Activated T-cell treated with anti-CD3 and anti-CD28 coated beads, Interleukin-2, amount 50 U/mL, for 24 hours (primary cell): ENCODE measurements at regions not wholly inside any gene's neighbourhood (a gene's known extent, or its start where the extent isn't known, plus 50 kb on each side); places are given as distances from the start of the nearest gene placed in this dataset.

Experiments used
- DNase-seq: peaks from one replicate; pipeline ENCODE4 v3.0.0-alpha.2; 2020
- H3K27ac Mint-ChIP-seq: 2 replicates; pipeline ENCODE4 v1.8.0; 2020; ENCODE audit warnings: mild to moderate bottlenecking, mixed read lengths
- H3K27me3 Mint-ChIP-seq: 2 replicates; pipeline ENCODE4 v1.8.0; 2020; ENCODE audit warnings: mixed read lengths
- H3K36me3 Mint-ChIP-seq: 2 replicates; pipeline ENCODE4 v1.8.0; 2020; ENCODE audit warnings: low read depth, mixed read lengths
- H3K4me1 Mint-ChIP-seq: 2 replicates; pipeline ENCODE4 v1.8.0; 2020; ENCODE audit warnings: low read depth, mixed read lengths
- H3K4me3 Mint-ChIP-seq: 2 replicates; pipeline ENCODE4 v1.8.0; 2020; ENCODE audit warnings: mild to moderate bottlenecking, moderate library complexity, mixed read lengths
- H3K9me3 Mint-ChIP-seq: 2 replicates; pipeline ENCODE4 v1.8.0; 2020; ENCODE audit warnings: mixed read lengths

GRCh38 chr4:62407534-62407933 is 1207.4 kb downstream of the ADGRL3 start:
- Mint-ChIP-seq H3K4me1 (no peaks in the 10 kb centered on the region), H3K9me3 (peaks cover 28% of the 10 kb centered on the region), H3K4me3 (no peak overlapping the region), H3K27me3 (no peaks in the 10 kb centered on the region), H3K27ac (no peak overlapping the region), H3K36me3 (no peaks in the 10 kb centered on the region)
- DNase-seq, result no peak

- Mint-ChIP-seq H3K4me3 (no peak overlapping the region), H3K27me3 (no peaks in the 10 kb centered on the region), H3K27ac (no peak overlapping the region), H3K36me3 (no peaks in the 10 kb centered on the region), H3K9me3 (peaks cover 13% of the 10 kb centered on the region), H3K4me1 (no peaks in the 10 kb centered on the region)
- no peak for DNase-seq
Measured at GRCh38 chr4:62402088-62402806, 1202.1 kb downstream of the ADGRL3 start.

- DNase-seq, result no peak
- H3K27ac Mint-ChIP-seq, result no peak overlapping the region
- H3K4me1 Mint-ChIP-seq, result no peaks in the 10 kb centered on the region
- peaks cover 8% of the 10 kb centered on the region for H3K9me3 Mint-ChIP-seq
- no peaks in the 10 kb centered on the region for H3K27me3 Mint-ChIP-seq
- no peak overlapping the region for H3K4me3 Mint-ChIP-seq
- no peaks in the 10 kb centered on the region for H3K36me3 Mint-ChIP-seq
Measured at GRCh38 chr4:62399242-62399641, 1199.1 kb downstream of the ADGRL3 start.

GRCh38 chr4:62398318-62398717 is 1198.2 kb downstream of the ADGRL3 start:
- no peaks in the 10 kb centered on the region for H3K36me3 Mint-ChIP-seq
- DNase-seq, result no peak
- H3K4me1 Mint-ChIP-seq, result no peaks in the 10 kb centered on the region
- no peak overlapping the region for H3K27ac Mint-ChIP-seq
- H3K27me3 Mint-ChIP-seq, result no peaks in the 10 kb centered on the region
- H3K9me3 Mint-ChIP-seq, result peaks cover 12% of the 10 kb centered on the region
- no peak overlapping the region for H3K4me3 Mint-ChIP-seq

GRCh38 chr4:62394766-62395165 is 1194.6 kb downstream of the ADGRL3 start:
- H3K36me3 Mint-ChIP-seq, result no peaks in the 10 kb centered on the region
- H3K27ac Mint-ChIP-seq, result no peak overlapping the region
- no peak overlapping the region for H3K4me3 Mint-ChIP-seq
- peaks cover 11% of the 10 kb centered on the region for H3K9me3 Mint-ChIP-seq
- no peaks in the 10 kb centered on the region for H3K4me1 Mint-ChIP-seq
- DNase-seq, result no peak
- H3K27me3 Mint-ChIP-seq, result no peaks in the 10 kb centered on the region

- no peak overlapping the region for H3K27ac Mint-ChIP-seq
Measured at GRCh38 chr4:62387808-62388207, 1187.7 kb downstream of the ADGRL3 start.

GRCh38 chr4:62377700-62378099 is 1177.6 kb downstream of the ADGRL3 start:
- H3K36me3 Mint-ChIP-seq, result no peaks in the 10 kb centered on the region
- H3K27me3 Mint-ChIP-seq, result no peaks in the 10 kb centered on the region
- H3K4me3 Mint-ChIP-seq, result no peak overlapping the region
- H3K9me3 Mint-ChIP-seq, result peaks cover 7% of the 10 kb centered on the region
- H3K4me1 Mint-ChIP-seq, result no peaks in the 10 kb centered on the region
- no peak for DNase-seq
- no peak overlapping the region for H3K27ac Mint-ChIP-seq

More at GRCh38 chr4:62387808-62388207, 1187.7 kb downstream of the ADGRL3 start:
- Mint-ChIP-seq H3K27me3 (no peaks in the 10 kb centered on the region), H3K9me3 (peaks cover 8% of the 10 kb centered on the region), H3K4me3 (no peak overlapping the region), H3K36me3 (no peaks in the 10 kb centered on the region), H3K4me1 (no peaks in the 10 kb centered on the region)
- no peak for DNase-seq

- no peak overlapping the region for H3K27ac Mint-ChIP-seq
- peaks cover 8% of the 10 kb centered on the region for H3K9me3 Mint-ChIP-seq
- DNase-seq, result no peak
- no peaks in the 10 kb centered on the region for H3K27me3 Mint-ChIP-seq
- no peak overlapping the region for H3K4me3 Mint-ChIP-seq
- no peaks in the 10 kb centered on the region for H3K4me1 Mint-ChIP-seq
- no peaks in the 10 kb centered on the region for H3K36me3 Mint-ChIP-seq
Measured at GRCh38 chr4:62377245-62377644, 1177.1 kb downstream of the ADGRL3 start.

- H3K36me3 Mint-ChIP-seq, result no peaks in the 10 kb centered on the region
- H3K27me3 Mint-ChIP-seq, result no peaks in the 10 kb centered on the region
- no peaks in the 10 kb centered on the region for H3K4me1 Mint-ChIP-seq
- H3K9me3 Mint-ChIP-seq, result peaks cover 19% of the 10 kb centered on the region
- no peak overlapping the region for H3K4me3 Mint-ChIP-seq
- no peak for DNase-seq
- no peak overlapping the region for H3K27ac Mint-ChIP-seq
Measured at GRCh38 chr4:62366939-62367338, 1166.8 kb downstream of the ADGRL3 start.

- Mint-ChIP-seq H3K36me3 (no peaks in the 10 kb centered on the region), H3K27ac (no peak overlapping the region), H3K9me3 (peaks cover 25% of the 10 kb centered on the region), H3K4me3 (no peak overlapping the region), H3K27me3 (no peaks in the 10 kb centered on the region), H3K4me1 (no peaks in the 10 kb centered on the region)
- no peak for DNase-seq
Measured at GRCh38 chr4:62360156-62360545, 1160.0 kb downstream of the ADGRL3 start.

- Mint-ChIP-seq H3K4me3 (no peak overlapping the region), H3K36me3 (no peaks in the 10 kb centered on the region), H3K27ac (no peak overlapping the region), H3K9me3 (peaks cover 23% of the 10 kb centered on the region), H3K4me1 (no peaks in the 10 kb centered on the region), H3K27me3 (no peaks in the 10 kb centered on the region)
- no peak for DNase-seq
Measured at GRCh38 chr4:62359441-62360155, 1159.5 kb downstream of the ADGRL3 start.

- H3K4me1 Mint-ChIP-seq, result no peaks in the 10 kb centered on the region
- no peak for DNase-seq
- H3K27ac Mint-ChIP-seq, result no peak overlapping the region
- no peaks in the 10 kb centered on the region for H3K27me3 Mint-ChIP-seq
- H3K9me3 Mint-ChIP-seq, result peaks cover 36% of the 10 kb centered on the region
- no peak overlapping the region for H3K4me3 Mint-ChIP-seq
- no peaks in the 10 kb centered on the region for H3K36me3 Mint-ChIP-seq
Measured at GRCh38 chr4:62344915-62345314, 1144.8 kb downstream of the ADGRL3 start.

- Mint-ChIP-seq H3K9me3 (peaks cover 40% of the 10 kb centered on the region), H3K4me1 (no peaks in the 10 kb centered on the region), H3K4me3 (no peak overlapping the region), H3K27me3 (no peaks in the 10 kb centered on the region), H3K36me3 (no peaks in the 10 kb centered on the region), H3K27ac (no peak overlapping the region)
- DNase-seq, result no peak
Measured at GRCh38 chr4:62344474-62344873, 1144.3 kb downstream of the ADGRL3 start.

GRCh38 chr4:62342346-62342745 is 1142.2 kb downstream of the ADGRL3 start:
- no peak overlapping the region for H3K4me3 Mint-ChIP-seq
- peaks cover 54% of the 10 kb centered on the region for H3K9me3 Mint-ChIP-seq
- DNase-seq, result no peak
- H3K27me3 Mint-ChIP-seq, result no peaks in the 10 kb centered on the region
- no peaks in the 10 kb centered on the region for H3K4me1 Mint-ChIP-seq
- no peak overlapping the region for H3K27ac Mint-ChIP-seq
- no peaks in the 10 kb centered on the region for H3K36me3 Mint-ChIP-seq

GRCh38 chr4:62328526-62328925 is 1128.4 kb downstream of the ADGRL3 start:
- DNase-seq, result no peak
- Mint-ChIP-seq H3K4me1 (no peaks in the 10 kb centered on the region), H3K27me3 (no peaks in the 10 kb centered on the region), H3K36me3 (no peaks in the 10 kb centered on the region), H3K9me3 (peaks cover 13% of the 10 kb centered on the region), H3K4me3 (no peak overlapping the region), H3K27ac (no peak overlapping the region)
